Dendritic cell treated with granulocyte-macrophage colony-stimulating factor and Interleukin-4, amounts not matched to agents 40 ng/mL and 50 ng/mL, for 4 days (primary cell): ENCODE measurements at regions not wholly inside any gene's neighbourhood (a gene's known extent, or its start where the extent isn't known, plus 50 kb on each side); places are given as distances from the start of the nearest gene placed in this dataset.

Experiments
- H3K27ac Mint-ChIP-seq: one replicate; pipeline ENCODE4 v1.8.0; 2022; ENCODE audit warnings: mild to moderate bottlenecking, mixed read lengths
- H3K27me3 Mint-ChIP-seq: one replicate; pipeline ENCODE4 v1.8.0; 2022; ENCODE audit warnings: mild to moderate bottlenecking, mixed read lengths
- H3K36me3 Mint-ChIP-seq: one replicate; pipeline ENCODE4 v1.8.0; 2022; ENCODE audit warnings: low read depth, mixed read lengths
- H3K4me1 Mint-ChIP-seq: one replicate; pipeline ENCODE4 v1.8.0; 2022; ENCODE audit warnings: low read depth, mixed read lengths
- H3K4me3 Mint-ChIP-seq: one replicate; pipeline ENCODE4 v1.8.0; 2022; ENCODE audit warnings: mild to moderate bottlenecking, moderate library complexity, mixed read lengths
- H3K9me3 Mint-ChIP-seq: one replicate; pipeline ENCODE4 v1.8.0; 2022; ENCODE audit warnings: mixed read lengths
- intact Hi-C: fragments of 100-400 bp; cut with micrococcal nuclease; formaldehyde crosslinking; loops from one replicate; pipeline ENCODE4 v1.15.0; 2022

GRCh38 chr5:145283141-145283810 is 551.9 kb downstream of the PRELID2 start:
- intact Hi-C loops: no loop called here
- no peak overlapping the region for H3K4me3 Mint-ChIP-seq
- no peak overlapping the region for H3K27ac Mint-ChIP-seq
- H3K36me3 Mint-ChIP-seq: no peaks in the 10 kb centered on the region
- H3K9me3 Mint-ChIP-seq: no peaks in the 10 kb centered on the region
- no peaks in the 10 kb centered on the region for H3K4me1 Mint-ChIP-seq
- no peaks in the 10 kb centered on the region for H3K27me3 Mint-ChIP-seq

DNA sequence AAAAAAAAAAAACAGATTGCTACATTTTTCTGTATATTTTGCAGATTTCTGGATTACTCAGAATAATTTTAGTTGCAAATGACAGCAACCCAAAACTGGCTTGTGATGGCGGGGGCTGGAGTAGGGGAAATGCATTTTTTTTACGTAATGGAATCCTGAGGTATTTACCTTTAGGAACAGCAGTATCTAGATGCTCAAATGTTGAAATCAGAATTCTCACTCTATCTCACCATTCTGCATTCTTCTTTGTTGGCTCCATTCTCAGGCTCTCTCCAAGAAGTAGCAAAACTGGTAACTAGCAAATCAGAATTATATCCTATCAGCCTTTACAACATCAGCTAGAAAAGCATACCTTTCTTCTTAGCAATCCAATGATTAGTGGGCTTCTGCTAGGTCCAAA is 554.3 kb downstream of the PRELID2 start:
- Mint-ChIP-seq H3K27ac (no peak overlapping the region), H3K36me3 (no peaks in the 10 kb centered on the region), H3K4me3 (no peak overlapping the region), H3K9me3 (peaks cover under 1% of the 10 kb centered on the region), H3K4me1 (no peaks in the 10 kb centered on the region), H3K27me3 (no peaks in the 10 kb centered on the region)
- intact Hi-C loops: no loop called here

- Mint-ChIP-seq H3K36me3 (no peaks in the 10 kb centered on the region), H3K9me3 (peaks cover 6% of the 10 kb centered on the region), H3K27ac (no peak overlapping the region), H3K4me1 (no peaks in the 10 kb centered on the region), H3K27me3 (no peaks in the 10 kb centered on the region), H3K4me3 (no peak overlapping the region)
- intact Hi-C loops: no loop called here
Observed at GRCh38 chr5:145280214-145280613, 554.9 kb downstream of the PRELID2 start.

DNA sequence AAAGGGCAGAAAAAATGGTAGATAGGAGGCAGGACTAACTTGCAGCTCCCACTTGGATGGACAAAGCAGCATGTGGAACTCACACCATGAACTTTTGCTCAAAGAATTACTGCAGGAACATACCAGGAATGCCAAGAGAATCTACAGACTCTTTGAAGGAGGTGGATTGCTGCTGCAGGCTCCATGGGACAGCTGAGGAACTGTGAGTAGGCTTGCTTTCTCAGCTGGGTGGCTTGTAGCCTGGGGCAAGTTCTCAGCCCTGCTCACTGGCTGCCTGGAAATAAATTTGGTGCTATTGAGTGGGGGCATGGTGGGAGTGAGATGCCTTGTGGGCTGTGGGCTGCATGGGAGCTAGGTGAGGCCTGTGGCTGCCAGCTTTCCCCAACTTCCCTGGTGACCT is 574.5 kb downstream of the PRELID2 start:
- peaks cover 36% of the 10 kb centered on the region for H3K9me3 Mint-ChIP-seq
- intact Hi-C loops: no loop called here
- H3K4me1 Mint-ChIP-seq: no peaks in the 10 kb centered on the region
- no peak overlapping the region for H3K27ac Mint-ChIP-seq
- H3K4me3 Mint-ChIP-seq: no peak overlapping the region
- H3K36me3 Mint-ChIP-seq: no peaks in the 10 kb centered on the region
- no peaks in the 10 kb centered on the region for H3K27me3 Mint-ChIP-seq

DNA sequence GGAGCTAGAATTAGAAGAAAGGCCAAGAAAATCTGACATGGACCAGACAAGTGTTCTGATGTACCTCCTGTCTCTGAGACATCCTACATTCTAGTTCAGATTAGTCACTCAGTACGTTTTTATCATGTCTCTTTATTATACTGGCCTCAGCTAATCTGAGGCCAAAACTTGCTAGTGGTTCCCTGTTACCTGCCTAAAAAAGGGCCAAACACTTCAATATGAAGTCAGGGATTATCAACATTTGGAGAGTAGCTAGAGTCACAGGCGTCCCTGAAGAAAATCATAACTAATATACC is 587.4 kb downstream of the PRELID2 start:
- H3K9me3 Mint-ChIP-seq: peaks cover 8% of the 10 kb centered on the region
- no peaks in the 10 kb centered on the region for H3K27me3 Mint-ChIP-seq
- intact Hi-C loops: no loop called here
- no peak overlapping the region for H3K4me3 Mint-ChIP-seq
- no peaks in the 10 kb centered on the region for H3K36me3 Mint-ChIP-seq
- H3K4me1 Mint-ChIP-seq: no peaks in the 10 kb centered on the region
- no peak overlapping the region for H3K27ac Mint-ChIP-seq

DNA sequence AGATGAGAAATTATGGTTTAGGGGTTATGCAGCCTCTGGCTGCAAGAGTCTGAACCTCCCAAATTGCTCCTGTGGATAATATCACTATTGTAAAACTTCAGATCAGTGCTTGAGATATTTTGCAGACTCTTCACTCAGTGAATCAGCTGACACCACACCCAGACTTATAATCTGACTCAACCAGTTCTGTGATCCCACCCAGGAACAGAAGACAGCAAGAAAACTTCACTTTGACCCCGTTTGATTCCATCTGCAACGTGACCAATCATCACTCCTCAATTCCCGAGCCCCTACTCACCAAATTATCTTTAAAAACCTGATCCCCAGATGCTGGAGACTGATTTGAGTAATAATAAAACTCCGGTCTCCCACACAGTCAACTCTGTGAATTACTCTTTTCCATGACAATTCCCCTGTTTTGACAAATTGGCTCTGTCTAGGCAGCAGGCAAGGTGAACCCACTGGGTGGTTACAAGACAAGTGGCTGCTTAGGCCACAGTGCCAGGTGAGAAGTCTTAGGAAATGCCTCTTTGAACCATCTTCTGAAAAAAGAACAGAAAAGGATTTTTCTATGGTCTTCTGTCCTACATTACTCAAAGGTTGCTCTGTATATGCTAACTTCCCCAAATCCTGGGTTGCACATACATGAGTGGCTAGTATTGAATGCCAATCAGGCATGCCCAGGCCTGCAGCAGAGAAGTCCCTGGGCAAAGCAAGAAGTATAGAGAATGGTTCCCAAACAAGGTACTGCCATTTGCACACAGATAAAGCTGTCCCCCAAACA is 588.0 kb downstream of the PRELID2 start:
- Mint-ChIP-seq H3K4me3 (no peak overlapping the region), H3K27ac (no peak overlapping the region), H3K36me3 (no peaks in the 10 kb centered on the region), H3K27me3 (no peaks in the 10 kb centered on the region), H3K9me3 (peaks cover 8% of the 10 kb centered on the region), H3K4me1 (no peaks in the 10 kb centered on the region)
- intact Hi-C loops: no loop called here

GRCh38 chr5:145246379-145246778 is 588.8 kb downstream of the PRELID2 start:
- H3K9me3 Mint-ChIP-seq: no peaks in the 10 kb centered on the region
- H3K4me1 Mint-ChIP-seq: no peaks in the 10 kb centered on the region
- H3K36me3 Mint-ChIP-seq: no peaks in the 10 kb centered on the region
- intact Hi-C loops: no loop called here
- H3K4me3 Mint-ChIP-seq: no peak overlapping the region
- no peak overlapping the region for H3K27ac Mint-ChIP-seq
- no peaks in the 10 kb centered on the region for H3K27me3 Mint-ChIP-seq

GRCh38 chr5:145245354-145245753 is 589.8 kb downstream of the PRELID2 start:
- Mint-ChIP-seq H3K36me3 (no peaks in the 10 kb centered on the region), H3K27ac (no peak overlapping the region), H3K9me3 (no peaks in the 10 kb centered on the region), H3K4me1 (no peaks in the 10 kb centered on the region), H3K27me3 (no peaks in the 10 kb centered on the region), H3K4me3 (no peak overlapping the region)
- intact Hi-C loops: no loop called here

DNA sequence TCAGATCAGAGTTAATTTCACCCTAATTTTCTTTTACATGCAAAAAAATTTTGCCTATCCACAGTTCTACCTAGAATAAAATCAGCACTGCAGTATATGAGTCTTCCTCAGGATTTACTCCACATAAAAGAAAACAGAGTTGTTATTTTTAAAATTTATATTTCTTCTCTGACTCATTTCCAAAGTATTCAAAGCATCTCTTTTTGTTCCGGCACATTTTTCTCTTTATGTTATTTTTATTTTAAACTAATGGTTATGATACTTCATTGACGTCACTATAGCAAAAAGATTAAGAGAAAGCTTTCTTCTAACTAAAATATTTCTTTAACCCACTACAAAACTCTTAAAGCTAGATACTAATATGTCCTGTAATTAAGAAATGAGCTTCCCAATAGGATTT is 590.4 kb downstream of the PRELID2 start:
- intact Hi-C loops: no loop called here
- no peak overlapping the region for H3K27ac Mint-ChIP-seq
- no peak overlapping the region for H3K4me3 Mint-ChIP-seq
- H3K36me3 Mint-ChIP-seq: no peaks in the 10 kb centered on the region
- H3K9me3 Mint-ChIP-seq: no peaks in the 10 kb centered on the region
- no peaks in the 10 kb centered on the region for H3K4me1 Mint-ChIP-seq
- H3K27me3 Mint-ChIP-seq: no peaks in the 10 kb centered on the region

DNA sequence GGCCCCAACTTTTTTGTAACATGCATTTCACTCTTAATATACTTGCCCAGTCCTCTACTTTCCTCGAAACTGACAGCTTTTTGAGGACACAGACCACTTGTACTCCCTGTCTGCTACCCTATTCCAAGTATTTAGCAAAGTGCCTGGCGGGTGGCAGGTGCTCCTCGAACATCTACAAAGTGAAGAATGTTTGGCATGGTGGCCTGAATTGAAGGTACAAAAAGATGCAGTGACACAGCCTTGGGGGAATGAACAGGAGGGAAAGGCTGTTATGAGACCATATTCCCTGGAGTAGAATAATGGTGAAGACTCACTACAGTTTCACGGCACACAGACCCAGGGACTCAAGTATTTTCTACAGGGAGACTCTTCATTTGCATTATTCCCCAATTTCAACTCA is 590.9 kb downstream of the PRELID2 start:
- no peaks in the 10 kb centered on the region for H3K27me3 Mint-ChIP-seq
- intact Hi-C loops: no loop called here

GRCh38 chr5:145243016-145243415 is 592.1 kb downstream of the PRELID2 start:
- no peaks in the 10 kb centered on the region for H3K36me3 Mint-ChIP-seq
- H3K27me3 Mint-ChIP-seq: no peaks in the 10 kb centered on the region
- H3K4me3 Mint-ChIP-seq: no peak overlapping the region
- no peaks in the 10 kb centered on the region for H3K4me1 Mint-ChIP-seq
- intact Hi-C loops: no loop called here
- H3K27ac Mint-ChIP-seq: no peak overlapping the region
- no peaks in the 10 kb centered on the region for H3K9me3 Mint-ChIP-seq

More for the DNA sequence above, 590.9 kb downstream of the PRELID2 start:
- Mint-ChIP-seq H3K4me1 (no peaks in the 10 kb centered on the region), H3K27ac (no peak overlapping the region), H3K9me3 (no peaks in the 10 kb centered on the region), H3K4me3 (no peak overlapping the region), H3K36me3 (no peaks in the 10 kb centered on the region)

DNA sequence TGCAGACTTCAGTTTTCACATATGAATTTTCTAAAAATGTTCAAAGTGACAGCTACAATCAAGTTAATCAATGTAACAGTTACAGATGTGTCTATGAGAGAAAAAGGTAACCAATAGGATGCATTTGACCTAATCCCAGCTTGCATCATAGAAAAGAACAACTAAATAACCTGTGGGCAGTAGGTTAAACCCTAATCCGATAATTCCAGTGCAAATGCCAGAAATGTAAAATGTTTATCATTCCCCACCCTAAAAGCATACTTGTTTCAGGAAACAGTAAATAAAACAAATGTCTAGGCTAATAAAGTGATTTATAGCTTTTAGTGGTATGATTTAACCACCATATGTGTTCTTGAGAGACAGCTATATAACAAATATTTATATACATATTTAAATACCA is 592.6 kb downstream of the PRELID2 start:
- Mint-ChIP-seq H3K27ac (no peak overlapping the region), H3K27me3 (no peaks in the 10 kb centered on the region), H3K4me3 (no peak overlapping the region), H3K36me3 (no peaks in the 10 kb centered on the region), H3K9me3 (no peaks in the 10 kb centered on the region), H3K4me1 (no peaks in the 10 kb centered on the region)
- intact Hi-C loops: no loop called here

DNA sequence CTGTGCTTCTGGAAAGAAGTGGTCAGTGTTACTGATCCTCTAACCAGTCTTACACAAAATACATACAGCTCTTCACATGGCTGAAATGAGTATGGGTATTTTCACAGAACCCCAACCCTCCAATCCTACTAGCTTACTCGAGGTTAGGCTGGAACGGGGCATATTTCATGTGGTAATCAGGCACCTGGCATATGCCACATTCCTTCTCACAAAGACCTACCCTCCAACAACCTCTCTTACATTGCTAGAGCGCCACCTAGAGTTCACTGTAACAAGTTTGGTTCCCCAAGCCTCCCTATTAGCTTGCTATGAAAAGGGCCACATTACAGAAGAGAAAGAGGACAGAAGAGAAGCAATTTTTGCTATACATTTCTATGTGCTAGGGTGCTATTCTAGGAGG is 597.3 kb downstream of the PRELID2 start:
- H3K4me3 Mint-ChIP-seq: no peak overlapping the region
- no peaks in the 10 kb centered on the region for H3K9me3 Mint-ChIP-seq
- H3K27ac Mint-ChIP-seq: no peak overlapping the region
- H3K36me3 Mint-ChIP-seq: no peaks in the 10 kb centered on the region
- intact Hi-C loops: no loop called here
- no peaks in the 10 kb centered on the region for H3K4me1 Mint-ChIP-seq
- H3K27me3 Mint-ChIP-seq: no peaks in the 10 kb centered on the region

DNA sequence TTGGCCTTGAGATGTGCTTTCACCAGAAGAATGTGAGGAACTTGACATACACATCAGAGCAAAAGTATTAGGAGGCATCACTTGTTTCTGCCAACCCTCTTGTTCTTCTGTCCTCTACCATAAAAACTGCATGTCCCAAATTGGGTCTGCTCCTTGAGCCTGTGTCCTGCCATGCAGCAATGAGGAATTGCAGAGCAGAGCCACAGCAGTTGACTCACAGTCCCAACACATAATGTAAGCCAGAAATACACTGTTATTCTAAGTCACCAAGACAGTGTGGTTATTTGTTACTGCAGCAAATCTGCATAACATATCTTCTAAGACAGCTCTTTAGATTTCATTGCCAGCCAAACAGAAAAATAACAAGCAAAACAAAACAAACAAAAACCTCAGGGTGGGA is 598.2 kb downstream of the PRELID2 start:
- H3K9me3 Mint-ChIP-seq: no peaks in the 10 kb centered on the region
- intact Hi-C loops: no loop called here
- no peak overlapping the region for H3K27ac Mint-ChIP-seq
- no peak overlapping the region for H3K4me3 Mint-ChIP-seq
- H3K27me3 Mint-ChIP-seq: no peaks in the 10 kb centered on the region
- H3K4me1 Mint-ChIP-seq: no peaks in the 10 kb centered on the region
- H3K36me3 Mint-ChIP-seq: no peaks in the 10 kb centered on the region

DNA sequence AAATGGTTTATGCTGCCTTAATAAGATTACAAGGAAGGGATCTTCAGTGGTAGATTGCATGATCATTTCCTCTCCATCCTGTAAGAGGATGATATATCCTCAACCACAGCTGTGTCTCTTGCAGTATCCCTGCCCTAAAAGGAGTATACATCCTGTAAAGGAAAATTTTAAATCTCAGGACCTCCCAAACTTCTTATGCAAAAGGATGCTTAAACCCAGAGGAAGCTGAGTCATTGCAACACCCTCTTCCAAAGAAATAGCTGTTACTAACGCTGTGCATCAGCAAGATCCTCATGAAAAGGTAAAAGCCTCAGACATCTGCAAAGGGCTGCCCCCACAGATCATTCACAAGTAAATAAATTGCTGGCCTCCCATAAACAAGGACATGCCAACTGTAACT is 599.0 kb downstream of the PRELID2 start:
- Mint-ChIP-seq H3K27me3 (no peaks in the 10 kb centered on the region), H3K4me3 (no peak overlapping the region), H3K4me1 (no peaks in the 10 kb centered on the region), H3K27ac (no peak overlapping the region), H3K9me3 (no peaks in the 10 kb centered on the region), H3K36me3 (no peaks in the 10 kb centered on the region)
- intact Hi-C loops: no loop called here
